AG04450 (cell line): ENCODE measurements at regions not wholly inside any gene's neighbourhood (a gene's known extent, or its start where the extent isn't known, plus 50 kb on each side); places are given as distances from the start of the nearest gene placed in this dataset.

Experiments
- CTCF ChIA-PET: fragments of 300-600, 350-600 bp; formaldehyde crosslinking; extraction: SDS; loops from one replicate; lab custom pipeline; 2022; ENCODE audit warnings: antibody characterized with exemption, inconsistent platforms; lab: Charles Lee
- POLR2A ChIA-PET: fragments of 350-600 bp; formaldehyde crosslinking; extraction: SDS; loops from one replicate; lab custom pipeline; 2021; ENCODE audit warnings: antibody characterized with exemption, inconsistent platforms; lab: Yijun Ruan, JAX
- DNase-seq: peaks from one replicate; pipeline ENCODE4 v3.0.0-alpha.2; 2011; ENCODE audit warnings: low read depth, low spot score
- H3K27ac ChIP-seq: one replicate; pipeline ENCODE4 v1.5.1; 2012; ENCODE audit warnings: low read depth, low read length, control low read depth
- H3K27me3 ChIP-seq: one replicate; pipeline ENCODE4 v1.6.0; 2012; ENCODE audit warnings: low read length; ENCODE audit not compliant: control insufficient read depth, insufficient read depth
- H3K4me3 ChIP-seq: 2 replicates; pipeline ENCODE4 v1.5.1; 2011; ENCODE audit warnings: mild to moderate bottlenecking, low read depth, low read length, control low read depth
- H3K9me3 ChIP-seq: 2 replicates; pipeline ENCODE4 v1.5.1; 2012; ENCODE audit warnings: low read length; ENCODE audit not compliant: control insufficient read depth, insufficient read depth
- CTCF ChIP-seq: IDR thresholded peaks from 2 replicates; pipeline ENCODE4 v1.5.1; 2011; ENCODE audit warnings: low read depth, low read length, control low read depth, inconsistent platforms

GRCh38 chr9:73011956-73012355 is 59.1 kb upstream of the ALDH1A1 start:
- no peak for DNase-seq
- Histone ChIP-seq H3K4me3 (no peak overlapping the region), H3K27me3 (no peaks in the 10 kb centered on the region), H3K9me3 (no peaks in the 10 kb centered on the region), H3K27ac (no peak overlapping the region)
- no peak for TF ChIP-seq CTCF
- CTCF ChIA-PET, result no interaction called here
- POLR2A ChIA-PET, result no interaction called here

DNA sequence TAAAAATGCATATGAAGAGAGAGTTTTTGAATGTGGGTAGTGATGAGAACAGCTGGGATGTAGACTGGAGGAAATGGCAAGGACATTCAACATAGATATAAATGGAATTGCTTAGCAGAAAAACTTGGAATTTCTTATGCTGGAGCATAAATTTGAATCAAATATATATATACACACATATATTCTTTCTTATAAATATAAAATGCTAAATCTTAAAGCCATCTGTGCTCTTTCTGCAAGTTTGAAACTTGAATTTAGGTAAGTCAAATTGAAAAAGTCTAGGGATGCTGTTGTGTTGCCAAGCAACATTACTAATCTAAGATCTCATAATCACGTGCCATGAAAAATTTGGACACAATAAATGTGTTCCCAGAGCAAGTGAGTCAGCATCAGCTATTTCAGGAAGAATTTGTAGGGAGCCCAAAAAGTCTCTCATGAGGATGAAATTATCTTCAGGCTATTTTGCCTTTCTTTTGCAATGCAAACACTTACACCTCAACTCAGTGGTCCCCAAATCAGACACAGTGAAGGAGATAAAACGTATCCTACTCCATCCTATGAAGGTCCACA is 58.4 kb upstream of the ALDH1A1 start:
- CTCF ChIA-PET, result no interaction called here
- POLR2A ChIA-PET, result no interaction called here
- Histone ChIP-seq H3K27me3 (no peaks in the 10 kb centered on the region), H3K27ac (no peak overlapping the region), H3K4me3 (no peak overlapping the region), H3K9me3 (no peaks in the 10 kb centered on the region)
- no peak for DNase-seq
- TF ChIP-seq CTCF, result no peak

DNA sequence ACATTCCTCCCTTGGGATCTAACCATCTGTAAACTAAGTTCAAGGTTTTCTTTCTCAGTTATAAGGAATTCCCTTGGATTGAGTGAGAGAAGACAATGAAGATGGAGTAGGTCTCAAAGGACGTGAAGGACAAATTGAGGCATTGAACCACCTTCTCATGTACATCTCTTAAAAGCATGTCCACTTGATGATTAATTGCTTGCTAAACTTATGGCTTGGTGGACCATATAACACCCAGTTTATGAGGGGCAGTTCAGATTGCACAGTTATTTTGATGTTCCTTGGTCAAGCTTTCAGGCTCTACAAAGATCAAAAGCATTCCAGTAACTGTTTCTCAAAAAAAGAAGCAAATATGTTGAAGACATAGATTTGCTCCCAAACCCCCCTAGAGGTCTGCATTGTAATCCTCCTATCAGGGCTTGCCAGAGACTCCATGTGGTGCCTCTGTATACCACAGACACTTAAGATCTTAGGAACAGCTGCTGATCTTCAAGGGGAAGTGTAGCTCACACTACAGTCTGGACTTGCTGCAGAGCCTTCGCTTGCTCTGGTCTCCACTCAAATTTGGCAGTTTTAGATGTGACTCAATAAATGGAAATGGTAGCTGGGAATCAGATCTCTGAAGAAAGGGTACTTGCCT is 56.9 kb upstream of the ALDH1A1 start:
- TF ChIP-seq CTCF, result no peak
- POLR2A ChIA-PET, result no interaction called here
- no peak overlapping the region for H3K4me3 ChIP-seq
- CTCF ChIA-PET, result interaction anchor here (1.1 kb wide), 1 partner anchor 13 kb away, joined by 4 read pairs; no protein-coding TSS in a partner anchor
- no peak overlapping the region for H3K27ac ChIP-seq
- no peaks in the 10 kb centered on the region for H3K27me3 ChIP-seq
- no peaks in the 10 kb centered on the region for H3K9me3 ChIP-seq
- no peak for DNase-seq

DNA sequence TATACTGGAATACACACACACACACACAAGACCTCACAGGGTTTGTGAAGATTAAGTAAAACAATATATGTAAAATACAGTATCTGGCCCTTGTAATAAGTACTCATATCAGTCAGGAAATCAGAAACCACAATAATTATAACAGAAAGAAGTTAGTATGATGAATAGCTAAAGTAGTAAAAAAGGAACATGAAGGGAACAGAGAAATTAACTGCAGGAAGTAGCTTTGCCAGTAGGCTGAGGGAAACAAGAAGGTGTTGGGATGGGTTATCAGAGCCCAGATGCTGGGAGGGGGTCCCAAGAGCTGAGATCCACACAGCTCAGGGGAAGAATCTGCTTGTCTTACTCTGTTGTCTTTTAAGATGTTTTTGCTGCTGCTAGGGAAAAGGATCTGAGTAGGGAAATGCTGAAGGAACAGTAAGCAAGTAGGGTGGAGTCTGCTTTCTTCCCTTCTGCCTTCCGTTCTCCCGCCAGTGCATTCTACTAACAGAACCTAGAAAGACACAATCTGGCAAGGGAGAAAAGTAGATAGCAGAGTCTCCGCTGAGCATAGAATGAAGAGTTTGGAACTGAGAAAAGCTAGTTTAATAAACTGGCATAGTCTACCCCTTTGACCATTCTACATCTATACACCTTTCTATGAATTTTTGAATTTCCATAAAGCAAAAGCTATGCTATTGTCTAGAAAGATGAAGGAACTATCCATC is 55.3 kb upstream of the ALDH1A1 start:
- DNase-seq, result no peak

More for the DNA sequence above, 55.3 kb upstream of the ALDH1A1 start:
- ChIA-PET POLR2A (no interaction called here), CTCF (interaction anchor here (0.5 to 2.1 kb wide), 2 partner anchors 14 to 1821 kb away, joined by 3 to 5 read pairs; no protein-coding TSS in a partner anchor)
- Histone ChIP-seq H3K27ac (no peak overlapping the region), H3K27me3 (no peaks in the 10 kb centered on the region), H3K9me3 (no peaks in the 10 kb centered on the region), H3K4me3 (no peak overlapping the region)
- TF ChIP-seq CTCF, result no peak
